ENCODE measurements at regions not wholly inside any gene's neighbourhood (a gene's known extent, or its start where the extent isn't known, plus 50 kb on each side); places are given as distances from the start of the nearest gene placed in this dataset.

DNA sequence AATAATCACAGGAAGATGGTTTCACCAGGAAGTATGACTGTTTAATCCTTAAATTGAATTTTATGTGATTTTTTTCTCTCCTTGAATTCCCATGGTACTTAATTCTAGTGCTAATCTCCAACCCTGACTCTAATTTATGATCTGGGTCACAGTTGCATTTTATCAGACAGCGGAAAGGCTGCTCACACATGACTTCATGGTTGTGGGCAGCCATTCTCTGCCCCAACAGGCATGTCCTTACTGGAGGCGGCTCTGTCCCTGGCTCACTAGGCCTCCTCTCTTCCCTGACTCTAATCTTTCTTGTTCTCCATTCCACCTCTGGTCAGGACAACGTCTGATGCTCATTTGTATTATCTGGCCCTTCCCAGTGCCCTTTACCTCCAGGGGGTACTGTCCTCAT, 184.4 kb downstream of the CHST1 start:
- TF ChIP-seq, protein P1, sequence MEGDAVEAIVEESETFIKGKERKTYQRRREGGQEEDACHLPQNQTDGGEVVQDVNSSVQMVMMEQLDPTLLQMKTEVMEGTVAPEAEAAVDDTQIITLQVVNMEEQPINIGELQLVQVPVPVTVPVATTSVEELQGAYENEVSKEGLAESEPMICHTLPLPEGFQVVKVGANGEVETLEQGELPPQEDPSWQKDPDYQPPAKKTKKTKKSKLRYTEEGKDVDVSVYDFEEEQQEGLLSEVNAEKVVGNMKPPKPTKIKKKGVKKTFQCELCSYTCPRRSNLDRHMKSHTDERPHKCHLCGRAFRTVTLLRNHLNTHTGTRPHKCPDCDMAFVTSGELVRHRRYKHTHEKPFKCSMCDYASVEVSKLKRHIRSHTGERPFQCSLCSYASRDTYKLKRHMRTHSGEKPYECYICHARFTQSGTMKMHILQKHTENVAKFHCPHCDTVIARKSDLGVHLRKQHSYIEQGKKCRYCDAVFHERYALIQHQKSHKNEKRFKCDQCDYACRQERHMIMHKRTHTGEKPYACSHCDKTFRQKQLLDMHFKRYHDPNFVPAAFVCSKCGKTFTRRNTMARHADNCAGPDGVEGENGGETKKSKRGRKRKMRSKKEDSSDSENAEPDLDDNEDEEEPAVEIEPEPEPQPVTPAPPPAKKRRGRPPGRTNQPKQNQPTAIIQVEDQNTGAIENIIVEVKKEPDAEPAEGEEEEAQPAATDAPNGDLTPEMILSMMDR (IDR thresholded peaks at IDR 0.05; ENCODE audit: low read depth, low read length): no peak
- no peak for TF ChIP-seq EZH2phosphoT487 (IDR thresholded peaks at IDR 0.05; ENCODE audit: low read depth)
- Histone ChIP-seq H3K79me2 (ENCODE audit: low read length) (no peaks in the 10 kb centered on the region), H3K4me3 (ENCODE audit: low read length) (no peak overlapping the region), H4K20me1 (ENCODE audit: insufficient read depth, low read length) (no peaks in the 10 kb centered on the region), H3K27me3 (ENCODE audit: low read depth, low read length) (peaks cover 59% of the 10 kb centered on the region), H3K27ac (ENCODE audit: low read length) (no peak overlapping the region), H3K36me3 (replicated peaks; ENCODE audit: low read depth, low read length) (no peaks in the 10 kb centered on the region), H3K4me1 (ENCODE audit: low read length) (no peaks in the 10 kb centered on the region), H3K9ac (ENCODE audit: low read length) (no peak overlapping the region), H3K9me3 (ENCODE audit: insufficient read depth, low read length) (no peaks in the 10 kb centered on the region), H2AFZ (ENCODE audit: low read depth, low read length) (no peak overlapping the region), H3K4me2 (ENCODE audit: low read length) (no peak overlapping the region)

DNA sequence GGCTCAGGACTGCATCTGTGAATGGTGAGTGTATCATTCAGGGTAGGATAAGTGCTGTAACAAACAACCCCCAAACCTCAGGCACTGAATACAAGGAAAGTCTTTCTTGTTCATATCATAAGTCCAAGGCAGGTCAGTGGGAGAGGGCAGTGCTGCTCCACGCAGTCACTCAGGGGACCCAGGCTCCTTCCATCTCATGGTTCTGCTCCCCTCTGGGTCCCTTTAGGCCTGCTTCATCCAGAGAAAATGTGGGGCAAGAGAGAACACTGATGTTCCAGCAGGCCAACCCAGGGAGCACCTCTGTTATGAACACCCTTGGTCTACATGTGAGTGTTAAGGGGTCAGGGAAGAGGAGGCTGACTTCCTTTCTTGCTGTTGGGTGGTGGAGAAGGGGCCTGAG, 187.8 kb downstream of the CHST1 start:
- TF ChIP-seq EZH2phosphoT487 (IDR thresholded peaks at IDR 0.05; ENCODE audit: low read depth): no peak
- TF ChIP-seq, protein P1 (IDR thresholded peaks at IDR 0.05; ENCODE audit: low read depth, low read length): no peak
- no peaks in the 10 kb centered on the region for H4K20me1 ChIP-seq (ENCODE audit: insufficient read depth, low read length)
- no peak overlapping the region for H3K4me2 ChIP-seq (ENCODE audit: low read length)
- H3K27ac ChIP-seq (ENCODE audit: low read length): no peak overlapping the region
- no peaks in the 10 kb centered on the region for H3K36me3 ChIP-seq (replicated peaks; ENCODE audit: low read depth, low read length)
- H3K79me2 ChIP-seq (ENCODE audit: low read length): no peaks in the 10 kb centered on the region
- H3K4me1 ChIP-seq (ENCODE audit: low read length): no peaks in the 10 kb centered on the region
- H3K9ac ChIP-seq (ENCODE audit: low read length): no peak overlapping the region
- no peak overlapping the region for H2AFZ ChIP-seq (ENCODE audit: low read depth, low read length)
- H3K9me3 ChIP-seq (ENCODE audit: insufficient read depth, low read length): no peaks in the 10 kb centered on the region
- peaks cover 66% of the 10 kb centered on the region for H3K27me3 ChIP-seq (ENCODE audit: low read depth, low read length)
- H3K4me3 ChIP-seq (ENCODE audit: low read length): no peak overlapping the region

DNA sequence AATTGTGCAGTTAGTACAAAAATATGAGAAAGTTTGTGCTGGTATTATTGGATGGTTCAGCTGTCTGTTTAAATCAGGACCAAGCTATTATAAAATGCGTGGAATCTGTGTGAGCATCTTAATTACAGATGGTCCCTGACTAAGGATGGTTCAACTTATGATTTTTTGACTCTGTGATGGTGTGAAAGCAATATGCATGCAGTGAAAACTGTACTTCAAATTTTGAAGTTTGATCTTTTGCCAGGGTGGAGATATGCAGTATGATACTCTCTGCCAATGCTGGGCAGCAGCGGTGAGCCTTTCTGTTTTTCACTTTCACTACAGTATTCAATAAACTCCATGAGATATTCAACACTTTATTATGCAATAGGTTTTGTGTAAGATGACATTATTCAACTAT, 189.3 kb downstream of the CHST1 start:
- Histone ChIP-seq H3K9me3 (ENCODE audit: insufficient read depth, low read length) (no peaks in the 10 kb centered on the region), H3K9ac (ENCODE audit: low read length) (no peak overlapping the region), H3K27me3 (ENCODE audit: low read depth, low read length) (peaks cover 66% of the 10 kb centered on the region), H3K36me3 (replicated peaks; ENCODE audit: low read depth, low read length) (no peaks in the 10 kb centered on the region), H2AFZ (ENCODE audit: low read depth, low read length) (no peak overlapping the region), H3K27ac (ENCODE audit: low read length) (no peak overlapping the region), H3K4me2 (ENCODE audit: low read length) (no peak overlapping the region), H4K20me1 (ENCODE audit: insufficient read depth, low read length) (no peaks in the 10 kb centered on the region), H3K4me3 (ENCODE audit: low read length) (no peak overlapping the region), H3K79me2 (ENCODE audit: low read length) (no peaks in the 10 kb centered on the region), H3K4me1 (ENCODE audit: low read length) (no peaks in the 10 kb centered on the region)
- TF ChIP-seq, protein P1 (IDR thresholded peaks at IDR 0.05; ENCODE audit: low read depth, low read length): no peak
- no peak for TF ChIP-seq EZH2phosphoT487 (IDR thresholded peaks at IDR 0.05; ENCODE audit: low read depth)

DNA sequence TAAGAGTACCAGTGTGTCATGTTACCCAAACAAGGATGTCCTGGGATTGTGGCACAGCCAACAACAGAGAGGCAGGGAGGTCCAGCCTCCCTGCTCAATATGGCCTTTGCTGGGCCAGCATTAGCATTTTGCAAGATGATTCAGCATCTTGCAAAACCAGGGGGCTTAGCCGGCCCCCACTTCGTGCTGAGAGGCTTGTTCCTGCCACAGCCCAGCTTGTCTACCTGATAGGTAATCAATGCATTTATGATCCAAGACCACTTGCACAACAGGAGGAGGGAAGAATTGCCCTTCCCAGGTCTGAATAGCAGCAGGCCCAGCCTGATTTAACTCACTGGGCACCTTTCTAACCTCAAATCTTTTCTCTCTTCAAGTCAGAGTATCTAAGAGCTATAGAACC, 189.0 kb upstream of the SYT13 start:
- Histone ChIP-seq H3K9ac (ENCODE audit: low read length) (no peak overlapping the region), H3K36me3 (replicated peaks; ENCODE audit: low read depth, low read length) (no peaks in the 10 kb centered on the region), H3K4me3 (ENCODE audit: low read length) (no peak overlapping the region), H2AFZ (ENCODE audit: low read depth, low read length) (no peak overlapping the region), H3K27ac (ENCODE audit: low read length) (no peak overlapping the region), H3K79me2 (ENCODE audit: low read length) (no peaks in the 10 kb centered on the region), H3K4me1 (ENCODE audit: low read length) (no peaks in the 10 kb centered on the region), H3K27me3 (ENCODE audit: low read depth, low read length) (peaks cover 57% of the 10 kb centered on the region), H3K4me2 (ENCODE audit: low read length) (no peak overlapping the region), H3K9me3 (ENCODE audit: insufficient read depth, low read length) (no peaks in the 10 kb centered on the region), H4K20me1 (ENCODE audit: insufficient read depth, low read length) (no peaks in the 10 kb centered on the region)
- TF ChIP-seq, protein P1 (IDR thresholded peaks at IDR 0.05; ENCODE audit: low read depth, low read length): no peak
- no peak for TF ChIP-seq EZH2phosphoT487 (IDR thresholded peaks at IDR 0.05; ENCODE audit: low read depth)

Data from OCI-LY3 (cell line).